HG03558 (cell line): ENCODE measurements at regions not wholly inside any gene's neighbourhood (a gene's known extent, or its start where the extent isn't known, plus 50 kb on each side); places are given as distances from the start of the nearest gene placed in this dataset.

Experiments
- ATAC-seq: cut with Tn5 transposase; IDR thresholded peaks from one replicate; pipeline ENCODE4 v1.9.1; 2021; ENCODE audit warnings: moderate number of reproducible peaks; ENCODE audit not compliant: unreplicated experiment; ENCODE audit errors: extremely low read depth

DNA sequence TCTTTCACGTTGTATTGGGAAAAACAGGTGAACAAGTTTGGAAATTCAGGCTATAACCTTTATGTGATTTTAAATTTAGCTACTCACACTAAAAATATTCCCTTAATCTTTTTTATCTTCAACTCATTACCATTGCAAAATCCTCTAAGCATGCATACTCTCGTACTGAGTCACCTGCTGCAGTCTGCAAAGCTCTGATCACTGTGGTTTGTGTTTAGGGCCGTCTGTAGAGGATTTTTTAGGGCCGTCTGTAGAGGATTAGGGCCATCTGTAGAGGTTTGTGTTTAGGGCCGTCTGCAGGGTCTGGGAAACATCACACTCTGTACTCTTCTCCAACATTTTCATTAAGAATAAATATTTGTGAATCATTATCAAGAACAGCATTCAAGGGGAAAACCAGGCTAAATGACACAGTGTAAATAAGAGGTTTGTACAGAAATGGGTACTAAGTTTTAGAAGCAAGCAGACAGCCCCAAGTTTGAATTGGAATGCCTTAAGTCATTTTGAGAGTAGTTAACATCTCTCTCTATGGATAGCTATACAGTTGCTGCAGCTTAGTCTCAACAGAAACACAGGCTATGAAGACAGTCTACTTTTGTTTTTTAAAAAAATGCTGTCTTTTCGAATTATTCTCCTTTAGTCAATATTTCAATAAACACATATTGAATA, 155.0 kb upstream of the TSLP start:
- peak; percentile 43 for ATAC-seq

- ATAC-seq = no peak
These were observed 154.2 kb upstream of the TSLP start for GRCh38 chr5:110917161-110917875.

GRCh38 chr5:110918683-110919082, 152.8 kb upstream of the TSLP start:
- no peak for ATAC-seq

DNA sequence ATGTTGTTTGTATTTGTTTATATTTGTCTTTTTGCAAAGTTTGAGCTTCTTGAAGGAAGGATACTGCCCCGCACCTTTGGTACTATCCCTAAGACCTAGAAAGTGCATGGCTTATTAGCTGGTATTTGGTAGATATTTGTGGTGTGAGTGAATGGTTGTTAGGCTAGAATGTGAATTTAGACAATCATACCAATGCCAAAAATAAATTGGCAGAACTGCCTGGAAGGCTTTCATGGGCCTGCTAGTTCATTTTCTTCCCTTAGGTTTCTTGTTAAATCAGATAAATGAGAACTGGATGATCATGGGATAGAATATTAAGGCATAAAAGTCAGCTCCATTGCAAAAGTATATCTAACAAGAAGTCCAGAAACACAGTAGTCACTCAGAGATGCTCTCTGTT, 147.5 kb upstream of the TSLP start:
- no peak for ATAC-seq

DNA sequence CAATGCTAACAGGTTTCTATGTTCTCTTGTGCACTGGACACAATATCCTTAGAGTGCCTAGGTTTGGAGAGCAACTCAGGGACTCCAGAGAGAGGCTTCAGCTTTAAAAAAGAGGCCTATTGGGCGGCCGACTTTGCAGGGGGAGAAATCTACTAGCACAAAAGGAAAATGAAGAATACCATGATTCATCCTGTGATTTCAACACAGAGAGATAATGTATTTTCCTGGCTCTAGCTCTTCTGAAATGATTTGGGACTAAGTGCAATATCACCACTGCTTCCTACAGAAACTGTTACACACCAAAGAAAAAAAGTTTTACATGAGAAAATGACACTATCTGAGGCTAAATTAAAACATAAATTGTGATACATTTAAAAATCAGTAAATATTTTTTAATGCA, 146.1 kb upstream of the TSLP start:
- no peak for ATAC-seq

GRCh38 chr5:110925916-110926315, 145.6 kb upstream of the TSLP start:
- no peak for ATAC-seq

- peak; percentile 85 for ATAC-seq
These were observed 138.6 kb upstream of the TSLP start for GRCh38 chr5:110932755-110933488.

- no peak for ATAC-seq
These were observed 131.4 kb upstream of the TSLP start for GRCh38 chr5:110940136-110940535.

- ATAC-seq = no peak
These were observed 125.6 kb upstream of the TSLP start for GRCh38 chr5:110945874-110946436.

- no peak for ATAC-seq
These were observed 120.1 kb upstream of the TSLP start for GRCh38 chr5:110951373-110951791.

GRCh38 chr5:110956280-110956912, 115.1 kb upstream of the TSLP start:
- ATAC-seq = no peak

- no peak for ATAC-seq
These were observed 114.3 kb upstream of the TSLP start for GRCh38 chr5:110956913-110957813.

- no peak for ATAC-seq
These were observed 113.6 kb upstream of the TSLP start for GRCh38 chr5:110957934-110958333.

DNA sequence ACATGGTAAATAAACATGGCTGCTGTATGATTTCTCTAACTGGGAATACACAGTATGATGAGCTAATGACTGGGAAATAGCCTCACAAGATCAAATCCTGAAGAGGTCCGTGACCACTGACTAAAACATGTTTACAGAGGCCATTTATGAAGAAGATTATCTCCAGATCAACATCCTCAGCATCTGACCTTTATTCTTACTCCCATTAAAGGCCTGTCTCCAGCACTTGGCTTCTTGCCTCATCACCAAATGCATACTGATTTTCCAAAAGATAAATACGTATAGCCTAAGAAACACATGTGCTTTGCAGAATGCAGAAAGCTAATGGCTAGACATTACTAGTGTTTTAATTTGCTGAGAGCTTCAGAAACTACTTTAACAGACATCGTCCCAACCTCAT, 108.0 kb upstream of the TSLP start:
- no peak for ATAC-seq

GRCh38 chr5:110965773-110966581, 105.5 kb upstream of the TSLP start:
- no peak for ATAC-seq

- no peak for ATAC-seq
These were observed 103.1 kb upstream of the TSLP start for GRCh38 chr5:110968246-110969005.

DNA sequence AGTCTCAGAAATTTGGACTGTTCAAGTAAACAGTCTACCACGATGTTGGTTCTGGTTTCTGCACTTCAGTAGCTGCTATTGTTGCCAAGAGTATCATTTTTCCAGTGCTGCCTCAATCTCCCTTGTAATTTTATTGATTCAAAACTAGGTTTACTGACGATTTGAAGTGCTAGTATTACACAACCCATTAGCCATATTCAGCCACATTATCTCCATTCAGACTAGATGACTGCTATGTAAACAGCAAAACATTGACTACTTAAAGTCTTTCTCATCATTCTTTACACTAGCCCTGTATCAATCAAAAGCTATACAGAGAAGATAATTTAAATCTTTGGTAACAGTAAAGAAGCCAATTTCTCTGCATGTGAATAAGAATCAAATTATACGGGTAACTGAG, 102.0 kb upstream of the TSLP start:
- no peak for ATAC-seq

DNA sequence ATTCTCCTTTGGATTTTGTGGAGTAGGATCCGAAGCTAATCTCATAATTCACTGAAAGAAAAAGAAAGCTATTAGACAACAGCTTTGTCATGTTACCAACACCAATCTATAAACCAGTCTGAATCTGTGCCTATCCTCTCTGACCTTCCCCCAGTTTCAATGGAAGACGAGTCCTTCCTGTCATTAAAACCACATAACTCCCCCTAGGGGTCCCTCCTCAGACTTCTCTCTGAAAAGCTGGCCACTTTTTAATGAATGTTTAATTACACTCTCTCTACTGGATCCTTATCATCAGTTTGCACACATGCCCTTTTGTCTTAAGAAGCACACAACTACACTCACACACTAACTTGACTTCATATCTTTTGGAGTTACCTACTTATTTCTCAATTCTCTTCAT, 98.0 kb upstream of the TSLP start:
- no peak for ATAC-seq
